ENCODE measurements at regions not wholly inside any gene's neighbourhood (a gene's known extent, or its start where the extent isn't known, plus 50 kb on each side); places are given as distances from the start of the nearest gene placed in this dataset.

- TF ChIP-seq SUPT20H (IDR thresholded peaks at IDR 0.05; ENCODE audit: borderline replicate concordance, control insufficient read depth, low read depth, low read length) = no peak
- no peak for TF ChIP-seq NR2F1 (conservative IDR thresholded peaks at IDR 0.05)
- TF ChIP-seq SPI1 (IDR thresholded peaks at IDR 0.05; ENCODE audit: borderline replicate concordance, insufficient read depth, low read depth, low read length) = no peak
- TF ChIP-seq REST (IDR thresholded peaks at IDR 0.05; ENCODE audit: low read depth, low read length) = no peak
- no peak for TF ChIP-seq CTCF (IDR thresholded peaks at IDR 0.05 in 2 of 3, conservative IDR thresholded peaks at IDR 0.05 in 1 of 3; ENCODE audit: control insufficient read depth in 2 of 3, extremely low read depth in 1 of 3, insufficient read depth in 1 of 3, low read depth in 3 of 3, low read length in 3 of 3)
- TF ChIP-seq IKZF1 (conservative IDR thresholded peaks at IDR 0.05) = no peak
- no peak for TF ChIP-seq ZNF274 (IDR thresholded peaks at IDR 0.05; ENCODE audit: insufficient read depth, insufficient read length)
- no peak for TF ChIP-seq SRF (IDR thresholded peaks at IDR 0.05; ENCODE audit: low read depth in 2 of 2, low read length in 2 of 2)
- no peak for TF ChIP-seq SP1 (IDR thresholded peaks at IDR 0.05; ENCODE audit: low read depth, low read length)
- no peak for TF ChIP-seq TAF1 (IDR thresholded peaks at IDR 0.05; ENCODE audit: borderline replicate concordance, low read depth, low read length)
Measured at GRCh38 chr7:116328161-116328560, 117.8 kb downstream of the TES start.
